Panc1 (cell line): ENCODE measurements at regions not wholly inside any gene's neighbourhood (a gene's known extent, or its start where the extent isn't known, plus 50 kb on each side); places are given as distances from the start of the nearest gene placed in this dataset.

Experiments
- ATAC-seq: fragments of 200-7000 bp; cut with Tn5 transposase; 2 replicates; pipeline ENCODE4 v1.9.1; 2020; ENCODE audit warnings: mild to moderate bottlenecking, moderate library complexity
- BruUV-seq: library from RNA; stranded (reverse); fragments of 400-500 nt; replicated peaks from 2 replicates; lab custom pipeline; 2021; lab: Mats Ljungman, UMichigan
- CTCF ChIA-PET: fragments of 300-600 bp; sonication (Branson Sonifier 250); formaldehyde crosslinking; loops from one replicate; lab custom pipeline; 2022; ENCODE audit warnings: antibody characterized with exemption; lab: Charles Lee
- POLR2A ChIA-PET: fragments of 300-600 bp; sonication (Branson Sonifier 250); formaldehyde crosslinking; loops from one replicate; lab custom pipeline; 2022; ENCODE audit warnings: antibody characterized with exemption; lab: Charles Lee
- DNase-seq: peaks from one replicate; pipeline ENCODE4 v3.0.0-alpha.2; 2010; ENCODE audit warnings: low read depth, low spot score
- H3K27ac ChIP-seq: 2 replicates; pipeline ENCODE4 v1.5.1; 2011; ENCODE audit warnings: mild to moderate bottlenecking, low read length, inconsistent platforms
- H3K27me3 ChIP-seq: fragments of 200-500 bp; sonication (Bioruptor generic); 2 replicates; pipeline ENCODE4 v1.6.0; 2014; ENCODE audit warnings: low read length, inconsistent platforms; ENCODE audit not compliant: control insufficient read depth, insufficient read depth
- H3K36me3 ChIP-seq: fragments of 200-500 bp; sonication (Bioruptor generic); 2 replicates; pipeline ENCODE4 v1.5.1; 2014; ENCODE audit warnings: inconsistent platforms, mild to moderate bottlenecking, low read length, moderate library complexity; ENCODE audit not compliant: control insufficient read depth, insufficient read depth
- H3K4me1 ChIP-seq: 2 replicates; pipeline ENCODE4 v1.5.1; 2011; ENCODE audit warnings: inconsistent platforms, mild to moderate bottlenecking, low read length, moderate library complexity; ENCODE audit not compliant: control insufficient read depth, insufficient read depth
- H3K4me3 ChIP-seq, 2 experiments: 2 replicates each; pipeline ENCODE4 v1.5.1; 2011 to 2012; ENCODE audit warnings: low read depth in 2 of 2, low read length in 2 of 2, mild to moderate bottlenecking in 2 of 2, inconsistent platforms in 1 of 2, moderate library complexity in 1 of 2
- H3K9me3 ChIP-seq: fragments of 200-500 bp; sonication (Bioruptor generic); 2 replicates; pipeline ENCODE4 v1.5.1; 2014; ENCODE audit warnings: low read depth, mild to moderate bottlenecking, inconsistent platforms, low read length, moderate library complexity; ENCODE audit not compliant: control insufficient read depth, insufficient read depth
- POLR2AphosphoS5 ChIP-seq: IDR thresholded peaks from 2 replicates; pipeline ENCODE4 v1.6.1; 2012; ENCODE audit warnings: mild to moderate bottlenecking, low read depth, low read length, moderate library complexity
- SIN3A ChIP-seq: IDR thresholded peaks from 2 replicates; pipeline ENCODE4 v1.6.1; 2012; ENCODE audit warnings: low read depth, mild to moderate bottlenecking, low read length, moderate library complexity, borderline replicate concordance; ENCODE audit not compliant: insufficient read depth
- TCF7L2 ChIP-seq: IDR thresholded peaks from 2 replicates; pipeline ENCODE4 v1.6.1; 2011; ENCODE audit warnings: mild to moderate bottlenecking, low read depth, low read length, inconsistent platforms
- in situ Hi-C: cut with HindIII; loops from 2 replicates; pipeline ENCODE4 v1.10.0; 2016; ENCODE audit warnings: low sequenced_read_pairs, low pct_unique_long_range_greater_than_20kb
- intact Hi-C: fragments of 100-400 bp; cut with micrococcal nuclease; formaldehyde crosslinking; loops from one replicate; pipeline ENCODE4 v1.10.0; 2022; ENCODE audit not compliant: unreplicated experiment
- TF ChIP-seq, protein P1 (sequence below): fragments of 450-650 bp; IDR thresholded peaks from 2 replicates; pipeline ENCODE4 v1.5.1; 2017; ENCODE audit warnings: mild to moderate bottlenecking
- TF ChIP-seq, protein P2 (sequence below), 2 experiments: IDR thresholded peaks; 2 replicates each; pipeline ENCODE4 v1.6.1; 2011 to 2012; ENCODE audit warnings: low read depth in 2 of 2, control low read depth in 1 of 2, low read length in 1 of 2, mild to moderate bottlenecking in 1 of 2, moderate library complexity in 1 of 2; ENCODE audit not compliant: insufficient read depth in 1 of 2

DNA sequence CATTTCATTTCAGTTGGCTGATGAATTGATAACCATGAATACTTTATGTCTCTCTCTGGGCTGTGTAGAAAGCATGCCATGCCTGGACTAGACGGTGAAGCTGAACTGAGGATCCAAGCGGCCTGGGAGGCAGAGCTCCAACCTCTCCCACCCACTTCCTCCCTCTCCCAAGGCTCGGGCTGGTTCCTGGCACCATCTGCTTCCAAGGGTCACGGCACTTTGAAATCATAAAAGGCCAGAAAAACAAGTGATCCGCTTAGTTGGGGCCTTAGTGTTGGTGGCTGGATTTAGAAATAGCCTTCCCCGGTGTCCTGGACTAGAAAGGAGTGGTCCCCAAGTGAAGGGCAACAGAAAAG is 202.4 kb upstream of the PMEPA1 start:
- ChIA-PET POLR2A (no interaction called here), CTCF (no interaction called here)
- DNase-seq (no peak), ATAC-seq (no peak)
- Histone ChIP-seq H3K9me3 (no peaks in the 10 kb centered on the region), H3K4me1 (no peaks in the 10 kb centered on the region), H3K4me3 (no peak overlapping the region), H3K27me3 (no peaks in the 10 kb centered on the region), H3K27ac (no peak overlapping the region), H3K36me3 (no peaks in the 10 kb centered on the region)
- intact Hi-C loops, result no loop called here
- no TSS peak for BruUV-seq
- in situ Hi-C loops, result no loop called here
- TF ChIP-seq TCF7L2 (no peak), SIN3A (no peak), POLR2AphosphoS5 (no peak)
- TF ChIP-seq, protein P1, sequence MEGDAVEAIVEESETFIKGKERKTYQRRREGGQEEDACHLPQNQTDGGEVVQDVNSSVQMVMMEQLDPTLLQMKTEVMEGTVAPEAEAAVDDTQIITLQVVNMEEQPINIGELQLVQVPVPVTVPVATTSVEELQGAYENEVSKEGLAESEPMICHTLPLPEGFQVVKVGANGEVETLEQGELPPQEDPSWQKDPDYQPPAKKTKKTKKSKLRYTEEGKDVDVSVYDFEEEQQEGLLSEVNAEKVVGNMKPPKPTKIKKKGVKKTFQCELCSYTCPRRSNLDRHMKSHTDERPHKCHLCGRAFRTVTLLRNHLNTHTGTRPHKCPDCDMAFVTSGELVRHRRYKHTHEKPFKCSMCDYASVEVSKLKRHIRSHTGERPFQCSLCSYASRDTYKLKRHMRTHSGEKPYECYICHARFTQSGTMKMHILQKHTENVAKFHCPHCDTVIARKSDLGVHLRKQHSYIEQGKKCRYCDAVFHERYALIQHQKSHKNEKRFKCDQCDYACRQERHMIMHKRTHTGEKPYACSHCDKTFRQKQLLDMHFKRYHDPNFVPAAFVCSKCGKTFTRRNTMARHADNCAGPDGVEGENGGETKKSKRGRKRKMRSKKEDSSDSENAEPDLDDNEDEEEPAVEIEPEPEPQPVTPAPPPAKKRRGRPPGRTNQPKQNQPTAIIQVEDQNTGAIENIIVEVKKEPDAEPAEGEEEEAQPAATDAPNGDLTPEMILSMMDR, result no peak
- TF ChIP-seq, protein P2, sequence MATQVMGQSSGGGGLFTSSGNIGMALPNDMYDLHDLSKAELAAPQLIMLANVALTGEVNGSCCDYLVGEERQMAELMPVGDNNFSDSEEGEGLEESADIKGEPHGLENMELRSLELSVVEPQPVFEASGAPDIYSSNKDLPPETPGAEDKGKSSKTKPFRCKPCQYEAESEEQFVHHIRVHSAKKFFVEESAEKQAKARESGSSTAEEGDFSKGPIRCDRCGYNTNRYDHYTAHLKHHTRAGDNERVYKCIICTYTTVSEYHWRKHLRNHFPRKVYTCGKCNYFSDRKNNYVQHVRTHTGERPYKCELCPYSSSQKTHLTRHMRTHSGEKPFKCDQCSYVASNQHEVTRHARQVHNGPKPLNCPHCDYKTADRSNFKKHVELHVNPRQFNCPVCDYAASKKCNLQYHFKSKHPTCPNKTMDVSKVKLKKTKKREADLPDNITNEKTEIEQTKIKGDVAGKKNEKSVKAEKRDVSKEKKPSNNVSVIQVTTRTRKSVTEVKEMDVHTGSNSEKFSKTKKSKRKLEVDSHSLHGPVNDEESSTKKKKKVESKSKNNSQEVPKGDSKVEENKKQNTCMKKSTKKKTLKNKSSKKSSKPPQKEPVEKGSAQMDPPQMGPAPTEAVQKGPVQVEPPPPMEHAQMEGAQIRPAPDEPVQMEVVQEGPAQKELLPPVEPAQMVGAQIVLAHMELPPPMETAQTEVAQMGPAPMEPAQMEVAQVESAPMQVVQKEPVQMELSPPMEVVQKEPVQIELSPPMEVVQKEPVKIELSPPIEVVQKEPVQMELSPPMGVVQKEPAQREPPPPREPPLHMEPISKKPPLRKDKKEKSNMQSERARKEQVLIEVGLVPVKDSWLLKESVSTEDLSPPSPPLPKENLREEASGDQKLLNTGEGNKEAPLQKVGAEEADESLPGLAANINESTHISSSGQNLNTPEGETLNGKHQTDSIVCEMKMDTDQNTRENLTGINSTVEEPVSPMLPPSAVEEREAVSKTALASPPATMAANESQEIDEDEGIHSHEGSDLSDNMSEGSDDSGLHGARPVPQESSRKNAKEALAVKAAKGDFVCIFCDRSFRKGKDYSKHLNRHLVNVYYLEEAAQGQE (IDR thresholded peaks at IDR 0.05; ENCODE audit: insufficient read depth in 1 of 2, low read depth in 2 of 2, low read length in 1 of 2), result no peak

DNA sequence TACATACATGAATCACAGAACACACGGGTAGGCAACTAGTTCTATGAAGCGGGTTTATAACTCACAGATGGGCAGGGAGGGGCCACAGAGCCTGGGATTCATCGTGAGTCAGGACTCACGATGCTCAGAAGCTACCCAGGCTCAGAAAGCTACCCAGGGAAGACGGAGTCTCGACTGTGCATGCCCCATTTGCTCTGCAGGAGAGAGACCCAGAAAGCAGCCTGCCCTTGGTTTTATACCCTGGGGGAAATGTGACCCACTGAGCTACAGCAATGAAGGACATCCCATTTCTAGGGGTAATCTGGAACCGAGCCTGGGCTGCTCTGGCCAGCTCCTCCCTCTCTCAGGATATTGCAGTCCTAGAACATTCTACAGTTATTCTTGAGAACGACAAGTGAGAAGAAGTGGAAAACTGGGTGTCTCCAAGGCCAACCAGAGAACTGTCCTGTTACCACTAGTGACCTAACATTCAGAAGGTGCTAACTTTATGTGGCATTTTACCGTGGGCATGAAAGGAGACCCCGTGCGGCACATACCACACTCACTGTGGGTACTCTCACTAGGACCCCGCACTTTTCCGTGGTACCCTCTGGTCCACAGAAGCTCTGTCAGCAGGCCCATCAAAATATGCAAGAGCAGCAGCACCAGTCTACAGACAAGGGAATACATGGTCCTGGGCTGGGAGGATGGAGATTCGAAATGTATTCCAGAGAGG is 201.9 kb upstream of the PMEPA1 start:
- ATAC-seq (no peak), DNase-seq (no peak)
- no TSS peak for BruUV-seq
- ChIA-PET CTCF (no interaction called here), POLR2A (no interaction called here)
- Histone ChIP-seq H3K27ac (no peak overlapping the region), H3K27me3 (no peaks in the 10 kb centered on the region), H3K9me3 (no peaks in the 10 kb centered on the region), H3K4me3 (no peak overlapping the region), H3K36me3 (no peaks in the 10 kb centered on the region), H3K4me1 (no peaks in the 10 kb centered on the region)
- TF ChIP-seq, protein P1, result no peak
- TF ChIP-seq, protein P2 (IDR thresholded peaks at IDR 0.05; ENCODE audit: insufficient read depth in 1 of 2, low read depth in 2 of 2, low read length in 1 of 2), result no peak
- TF ChIP-seq POLR2AphosphoS5, result no peak
- TF ChIP-seq SIN3A, result no peak
- TF ChIP-seq TCF7L2, result no peak
- intact Hi-C loops, result no loop called here
- in situ Hi-C loops, result no loop called here
